Skin epidermis (tissue), 12 donors: ENCODE measurements at regions not wholly inside any gene's neighbourhood (a gene's known extent, or its start where the extent isn't known, plus 50 kb on each side); places are given as distances from the start of the nearest gene placed in this dataset.
"Not testable (repeated sequence)": the region's sequence is repeated elsewhere in the genome, so short reads cannot be mapped to it uniquely, and the experiment has no call there.

ENCODE experiments used
- H3K27ac ChIP-seq, 21 experiments: fragments of 200-600 bp; sonication (generic) in 11 of 21; one replicate each; pipeline ENCODE4 v1.5.0; 2020; ENCODE audit warnings: mild to moderate bottlenecking in 3 of 21, inconsistent platforms in 2 of 21, moderate library complexity in 2 of 21
- H3K4me3 ChIP-seq, 7 experiments: fragments of 200-600 bp; sonication (generic) in 2 of 7; one replicate each; pipeline ENCODE4 v1.5.0; 2020; ENCODE audit warnings: inconsistent platforms in 2 of 7, mild to moderate bottlenecking in 2 of 7, moderate library complexity in 1 of 7

GRCh38 chr18:45332871-45333270 is 282.4 kb upstream of the SLC14A2 start:
- H3K27ac ChIP-seq = peak overlapping the region in 1 of 21 experiments; percentile 6
- no peak overlapping the region for H3K4me3 ChIP-seq

DNA sequence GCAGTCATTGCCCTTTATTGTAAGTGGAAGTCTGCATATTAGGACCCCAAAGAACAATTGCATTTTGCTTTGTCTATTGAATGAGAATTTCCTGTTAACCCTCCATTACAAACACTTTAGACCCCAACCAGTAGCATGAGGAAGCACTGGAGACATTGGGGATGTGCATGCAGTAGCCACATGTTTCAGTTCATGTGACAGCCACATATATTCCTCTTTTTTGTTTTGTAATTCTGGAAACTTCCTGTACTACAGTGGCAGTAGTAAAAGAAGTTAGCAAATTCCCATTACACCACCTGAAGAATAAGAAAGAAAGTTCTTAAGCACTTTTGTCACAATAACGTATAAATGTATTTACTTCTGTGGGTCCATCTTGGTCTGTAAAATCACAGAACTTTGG is 281.1 kb upstream of the SLC14A2 start:
- no peak overlapping the region for H3K27ac ChIP-seq
- H3K4me3 ChIP-seq = no peak overlapping the region

DNA sequence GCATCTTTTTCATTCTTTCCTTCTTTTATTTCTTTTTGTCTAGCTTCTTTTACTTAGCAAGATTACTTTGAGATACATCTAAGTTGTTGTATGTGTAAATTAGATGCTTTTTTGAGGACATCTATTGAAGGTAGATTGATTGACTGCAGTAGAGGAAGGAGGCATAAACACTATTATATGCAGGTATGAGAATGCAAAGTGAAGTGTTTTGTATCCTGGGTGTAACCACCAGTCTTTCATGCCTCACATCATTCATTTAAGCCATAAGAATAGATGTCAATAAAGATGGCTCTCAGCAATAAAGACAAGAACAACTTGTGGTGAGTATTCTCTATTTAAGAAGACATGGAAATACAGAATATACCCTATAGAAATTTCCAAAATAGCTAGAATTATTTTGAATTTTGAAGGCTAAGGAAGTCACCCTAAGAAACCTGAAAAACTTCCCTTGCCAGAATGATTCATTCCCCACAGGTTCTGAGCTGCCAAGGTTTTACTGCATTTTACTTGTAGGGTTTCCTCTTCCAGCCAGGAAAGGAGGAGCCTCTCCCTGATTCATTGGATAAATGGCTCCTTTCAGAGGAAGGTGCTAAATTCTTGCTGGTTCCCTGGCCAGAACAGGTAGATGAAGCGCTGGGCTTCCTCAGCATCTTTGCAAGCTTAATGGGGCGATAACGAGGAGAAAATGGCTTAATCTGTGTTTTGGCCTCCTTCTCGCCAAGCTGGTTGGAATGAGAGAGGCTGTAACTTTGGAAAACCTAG is 279.8 kb upstream of the SLC14A2 start:
- Histone ChIP-seq H3K4me3 (no peak overlapping the region), H3K27ac (peak overlapping the region in 8 of 21 experiments; percentile 10 to 74 (median 32))

GRCh38 chr18:45336448-45336847 is 278.8 kb upstream of the SLC14A2 start:
- Histone ChIP-seq H3K4me3 (no peak overlapping the region), H3K27ac (peak overlapping the region in 3 of 21 experiments; percentile 10 to 74 (median 46))

- Histone ChIP-seq H3K4me3 (no peak overlapping the region), H3K27ac (no peak overlapping the region)
Measured at GRCh38 chr18:45337477-45337876, 277.8 kb upstream of the SLC14A2 start.

- H3K27ac ChIP-seq = no peak overlapping the region
- no peak overlapping the region for H3K4me3 ChIP-seq
Measured at GRCh38 chr18:45339810-45340550, 275.3 kb upstream of the SLC14A2 start.

DNA sequence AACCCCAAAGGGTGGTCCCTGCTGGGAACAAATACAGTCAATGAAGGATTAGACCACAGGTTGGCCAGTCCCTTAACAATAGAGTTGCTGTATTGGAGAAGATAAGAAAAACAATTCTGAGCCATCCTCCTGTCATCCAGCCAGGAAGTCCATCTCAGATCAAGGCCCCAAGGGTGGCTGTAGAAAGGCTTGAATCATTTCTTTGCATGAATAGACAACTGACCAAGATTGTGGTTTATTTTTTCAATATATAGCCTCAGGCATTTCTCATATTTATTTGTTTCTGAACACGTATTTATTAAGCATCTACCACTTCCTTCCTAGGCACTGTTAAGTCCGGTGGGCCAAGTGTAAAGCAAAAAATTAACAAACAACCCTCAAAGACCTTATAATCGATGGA is 274.4 kb upstream of the SLC14A2 start:
- Histone ChIP-seq H3K27ac (no peak overlapping the region), H3K4me3 (no peak overlapping the region)

- H3K27ac ChIP-seq = no peak overlapping the region
- H3K4me3 ChIP-seq = no peak overlapping the region
Measured at GRCh38 chr18:45341454-45341853, 273.8 kb upstream of the SLC14A2 start.

DNA sequence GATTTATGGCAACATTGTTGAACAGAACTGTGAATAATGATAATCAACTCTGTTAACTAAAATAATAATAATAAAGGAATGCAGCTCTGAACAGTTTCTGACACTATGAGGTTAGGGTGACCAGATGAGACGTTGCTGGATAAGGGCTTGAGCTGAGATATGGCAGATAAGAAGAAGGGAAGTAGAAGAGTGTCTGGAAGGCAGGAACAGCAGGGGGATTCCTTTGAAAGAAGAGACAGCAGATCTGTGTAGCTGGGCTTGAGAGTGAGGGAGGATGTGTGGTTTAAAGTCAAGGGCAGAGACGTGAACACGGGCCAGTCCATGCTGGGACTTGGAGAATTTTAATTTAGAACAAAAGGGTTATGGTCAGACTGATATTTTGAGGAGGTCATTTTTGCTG is 273.1 kb upstream of the SLC14A2 start:
- no peak overlapping the region for H3K27ac ChIP-seq

GRCh38 chr18:45342653-45343052 is 272.6 kb upstream of the SLC14A2 start:
- Histone ChIP-seq H3K27ac (no peak overlapping the region), H3K4me3 (no peak overlapping the region)

More for the DNA sequence above, 273.1 kb upstream of the SLC14A2 start:
- no peak overlapping the region for H3K4me3 ChIP-seq

GRCh38 chr18:45343365-45343764 is 271.9 kb upstream of the SLC14A2 start:
- Histone ChIP-seq H3K27ac (no peak overlapping the region), H3K4me3 (no peak overlapping the region)

DNA sequence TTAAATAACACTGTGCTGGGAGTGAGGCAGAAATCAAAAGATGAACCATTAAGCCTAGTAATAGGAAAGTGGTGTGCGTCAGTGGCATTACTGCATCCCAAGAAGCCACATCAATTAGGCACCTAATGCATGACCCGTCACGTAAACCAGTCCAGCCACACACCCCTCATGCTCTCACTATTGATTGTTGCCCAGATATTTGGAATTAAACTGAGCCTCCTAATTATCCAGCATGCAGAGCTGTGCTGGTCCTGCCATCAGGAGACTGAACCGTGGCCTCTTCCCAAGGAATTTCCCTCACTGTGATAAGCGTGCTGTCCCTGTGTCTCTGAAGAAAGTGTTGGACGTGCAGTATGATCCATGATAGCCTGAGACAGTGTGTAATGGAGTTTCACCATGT is 270.6 kb upstream of the SLC14A2 start:
- H3K27ac ChIP-seq, H3K4me3 ChIP-seq: not testable (repeated sequence)

DNA sequence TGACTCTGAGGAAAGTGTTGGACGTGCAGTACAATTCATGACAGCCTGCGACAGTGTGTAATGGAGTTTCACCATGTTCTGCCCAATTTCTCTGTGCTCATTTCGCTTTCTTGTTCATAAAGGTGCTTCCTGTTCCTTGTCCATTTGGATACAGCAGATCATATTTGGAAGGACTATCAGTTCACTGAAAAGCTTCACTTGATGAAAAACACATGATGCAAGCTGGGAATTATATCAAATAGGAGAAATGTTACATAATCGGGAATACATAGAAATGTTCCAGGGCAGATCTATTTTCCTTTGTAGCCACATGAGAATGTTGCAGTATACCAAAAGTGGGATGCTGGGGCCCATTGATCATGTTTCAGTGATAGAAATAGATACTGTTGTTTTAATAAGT is 266.3 kb upstream of the SLC14A2 start:
- Histone ChIP-seq H3K27ac (no peak overlapping the region), H3K4me3 (no peak overlapping the region)

- Histone ChIP-seq H3K4me3 (no peak overlapping the region), H3K27ac (no peak overlapping the region)
Measured at GRCh38 chr18:45349467-45349866, 265.8 kb upstream of the SLC14A2 start.

- Histone ChIP-seq H3K27ac (no peak overlapping the region), H3K4me3 (no peak overlapping the region)
Measured at GRCh38 chr18:45350404-45351156, 264.7 kb upstream of the SLC14A2 start.

DNA sequence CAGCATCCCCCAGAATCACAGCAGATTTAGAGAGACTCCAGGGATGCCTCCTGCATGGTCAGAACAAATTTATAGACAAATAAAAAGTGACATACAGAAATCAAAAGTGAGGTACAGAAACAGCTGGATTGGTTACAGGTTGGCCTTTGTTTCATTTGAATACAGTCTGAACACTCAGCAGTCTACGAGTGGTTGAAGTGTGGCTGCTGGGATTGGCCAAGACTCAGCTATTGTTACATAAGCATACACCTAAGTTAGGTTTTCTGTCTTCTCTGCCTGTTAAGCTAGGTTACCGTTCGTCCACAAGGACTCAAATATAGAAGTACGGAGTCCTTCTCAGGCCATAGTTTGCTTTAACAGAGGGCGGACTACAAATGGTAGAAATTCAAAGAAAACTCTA is 262.4 kb upstream of the SLC14A2 start:
- Histone ChIP-seq H3K4me3 (no peak overlapping the region), H3K27ac (peak overlapping the region in 1 of 21 experiments; percentile 26)

GRCh38 chr18:45353530-45353929 is 261.7 kb upstream of the SLC14A2 start:
- peak overlapping the region in 1 of 21 experiments; percentile 26 for H3K27ac ChIP-seq
- no peak overlapping the region for H3K4me3 ChIP-seq

DNA sequence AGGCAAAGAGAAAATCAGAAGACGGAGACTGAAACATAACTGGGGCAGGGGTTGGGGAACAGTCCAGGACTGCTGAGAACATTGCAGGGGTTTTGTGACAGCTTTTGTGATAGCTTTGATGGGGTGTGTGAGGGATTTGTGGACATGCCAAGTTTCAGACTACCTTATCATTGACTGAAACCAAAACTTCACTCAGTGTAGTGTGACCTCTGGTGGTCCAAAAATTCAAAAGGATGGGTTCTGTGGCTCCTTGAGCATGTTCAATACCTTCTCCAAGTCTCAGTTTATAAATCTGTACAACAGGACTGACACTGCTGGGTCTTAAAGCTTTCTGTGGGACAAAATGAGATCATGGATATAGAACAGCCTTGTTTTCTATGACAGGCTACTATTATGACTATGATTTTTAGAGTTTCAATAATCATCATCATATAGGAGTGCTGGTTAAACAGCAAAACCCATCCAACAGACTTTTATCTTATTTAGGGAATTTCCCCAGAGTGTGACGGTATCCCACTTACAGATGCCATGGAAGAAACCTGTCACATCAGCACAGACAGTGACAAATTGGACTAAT is 259.2 kb upstream of the SLC14A2 start:
- Histone ChIP-seq H3K27ac (no peak overlapping the region), H3K4me3 (no peak overlapping the region)

GRCh38 chr18:45357686-45358470 is 257.4 kb upstream of the SLC14A2 start:
- Histone ChIP-seq H3K4me3 (no peak overlapping the region), H3K27ac (peak overlapping the region in 2 of 21 experiments; percentile 31 to 51)
